Activated CD8-positive, alpha-beta memory T cell treated with anti-CD3 and anti-CD28 coated beads, Interleukin-2, amount 50 U/mL, for 48 hours (primary cell): ENCODE measurements at regions not wholly inside any gene's neighbourhood (a gene's known extent, or its start where the extent isn't known, plus 50 kb on each side); places are given as distances from the start of the nearest gene placed in this dataset.

Source experiments
- DNase-seq: peaks from one replicate; pipeline ENCODE4 v3.0.0-alpha.2; 2020

GRCh38 chr18:2407961-2408360, 163.3 kb downstream of the METTL4 start:
- no peak for DNase-seq

- no peak for DNase-seq
Observed at GRCh38 chr18:2409906-2410305, 161.4 kb downstream of the METTL4 start.

GRCh38 chr18:2410688-2411087, 160.6 kb downstream of the METTL4 start:
- no peak for DNase-seq

- DNase-seq = no peak
Observed at GRCh38 chr18:2411381-2411960, 159.8 kb downstream of the METTL4 start.

GRCh38 chr18:2412281-2412680, 159.0 kb downstream of the METTL4 start:
- DNase-seq = no peak

GRCh38 chr18:2412996-2413751, 158.1 kb downstream of the METTL4 start:
- no peak for DNase-seq

- DNase-seq = no peak
Observed at GRCh38 chr18:2414235-2414634, 157.1 kb downstream of the METTL4 start.

- no peak for DNase-seq
Observed at GRCh38 chr18:2415656-2416055, 155.6 kb downstream of the METTL4 start.

GRCh38 chr18:2417861-2418610, 153.3 kb downstream of the METTL4 start:
- no peak for DNase-seq

- no peak for DNase-seq
Observed at GRCh38 chr18:2420367-2420766, 150.9 kb downstream of the METTL4 start.

- DNase-seq = no peak
Observed at GRCh38 chr18:2423761-2424160, 147.5 kb downstream of the METTL4 start.

- no peak for DNase-seq
Observed at GRCh38 chr18:2424420-2424819, 146.9 kb downstream of the METTL4 start.

GRCh38 chr18:2425426-2426317, 145.6 kb downstream of the METTL4 start:
- no peak for DNase-seq

GRCh38 chr18:2430191-2430590, 141.1 kb downstream of the METTL4 start:
- DNase-seq = no peak

- no peak for DNase-seq
Observed at GRCh38 chr18:2431806-2432205, 139.5 kb downstream of the METTL4 start.

GRCh38 chr18:2433366-2433765, 137.9 kb downstream of the METTL4 start:
- DNase-seq = no peak

GRCh38 chr18:2441544-2441943, 129.8 kb downstream of the METTL4 start:
- no peak for DNase-seq

- DNase-seq = no peak
Observed at GRCh38 chr18:2442006-2442405, 129.3 kb downstream of the METTL4 start.

- no peak for DNase-seq
Observed at GRCh38 chr18:2442726-2443275, 128.5 kb downstream of the METTL4 start.

- no peak for DNase-seq
Observed at GRCh38 chr18:2444201-2444875, 127.0 kb downstream of the METTL4 start.

- no peak for DNase-seq
Observed at GRCh38 chr18:2448565-2449151, 122.6 kb downstream of the METTL4 start.

- DNase-seq = no peak
Observed at GRCh38 chr18:2451556-2451955, 119.7 kb downstream of the METTL4 start.
